Activated naive CD4-positive, alpha-beta T cell treated with anti-CD3 and anti-CD28 coated beads for 36 hours (primary cell): ENCODE measurements at regions not wholly inside any gene's neighbourhood (a gene's known extent, or its start where the extent isn't known, plus 50 kb on each side); places are given as distances from the start of the nearest gene placed in this dataset.
"Not testable (repeated sequence)": the region's sequence is repeated elsewhere in the genome, so short reads cannot be mapped to it uniquely, and the experiment has no call there.

ENCODE experiments used
- CTCF ChIA-PET: fragments of 350-600 bp; sonication (Branson Sonifier 250); formaldehyde crosslinking; loops from one replicate; lab custom pipeline; 2021; ENCODE audit warnings: antibody characterized with exemption; lab: Charles Lee
- DNase-seq: peaks from one replicate; pipeline ENCODE4 v3.0.0-alpha.2; 2020
- H3K27ac Mint-ChIP-seq: one replicate; pipeline ENCODE4 v1.8.0; 2021; ENCODE audit warnings: mild to moderate bottlenecking, mixed read lengths
- H3K27me3 Mint-ChIP-seq: one replicate; pipeline ENCODE4 v1.8.0; 2021; ENCODE audit warnings: low read depth, mixed read lengths
- H3K36me3 Mint-ChIP-seq: one replicate; pipeline ENCODE4 v1.8.0; 2021; ENCODE audit warnings: low read depth, mixed read lengths
- H3K4me1 Mint-ChIP-seq: one replicate; pipeline ENCODE4 v1.8.0; 2021; ENCODE audit warnings: low read depth, mixed read lengths
- H3K4me3 Mint-ChIP-seq: one replicate; pipeline ENCODE4 v1.8.0; 2021; ENCODE audit warnings: mild to moderate bottlenecking, moderate library complexity, mixed read lengths
- H3K9me3 Mint-ChIP-seq: one replicate; pipeline ENCODE4 v1.8.0; 2021; ENCODE audit warnings: mixed read lengths
- intact Hi-C: fragments of 100-400 bp; cut with micrococcal nuclease; formaldehyde crosslinking; loops from one replicate; pipeline ENCODE4 v1.15.1; 2023

GRCh38 chr5:124877501-124878146 is 131.2 kb upstream of the ZNF608 start:
- intact Hi-C loops: no loop called here
- H3K27ac Mint-ChIP-seq: no peak overlapping the region

GRCh38 chr5:124878583-124879342 is 132.3 kb upstream of the ZNF608 start:
- H3K4me3 Mint-ChIP-seq: no peak overlapping the region
- no peaks in the 10 kb centered on the region for H3K27me3 Mint-ChIP-seq
- H3K36me3 Mint-ChIP-seq: no peaks in the 10 kb centered on the region
- H3K4me1 Mint-ChIP-seq: no peaks in the 10 kb centered on the region
- no peaks in the 10 kb centered on the region for H3K9me3 Mint-ChIP-seq
- CTCF ChIA-PET: interaction anchor here (0.6 kb wide), 1 partner anchor 476 kb away, joined by 3 read pairs; no protein-coding TSS in a partner anchor
- DNase-seq: no peak
- no peak overlapping the region for H3K27ac Mint-ChIP-seq
- intact Hi-C loops: no loop called here

More at GRCh38 chr5:124877501-124878146, 131.2 kb upstream of the ZNF608 start:
- Mint-ChIP-seq H3K27me3 (no peaks in the 10 kb centered on the region), H3K9me3 (no peaks in the 10 kb centered on the region), H3K4me3 (no peak overlapping the region), H3K36me3 (no peaks in the 10 kb centered on the region), H3K4me1 (no peaks in the 10 kb centered on the region)
- no peak for DNase-seq
- CTCF ChIA-PET: interaction anchor here (0.6 kb wide), 1 partner anchor 475 kb away, joined by 3 read pairs; no protein-coding TSS in a partner anchor

GRCh38 chr5:124880903-124881697 is 134.7 kb upstream of the ZNF608 start:
- CTCF ChIA-PET: no interaction called here
- no peaks in the 10 kb centered on the region for H3K36me3 Mint-ChIP-seq
- no peaks in the 10 kb centered on the region for H3K27me3 Mint-ChIP-seq
- no peaks in the 10 kb centered on the region for H3K9me3 Mint-ChIP-seq
- H3K27ac Mint-ChIP-seq: no peak overlapping the region
- H3K4me3 Mint-ChIP-seq: no peak overlapping the region
- DNase-seq: no peak
- intact Hi-C loops: no loop called here
- no peaks in the 10 kb centered on the region for H3K4me1 Mint-ChIP-seq

GRCh38 chr5:124883681-124884080 is 137.2 kb upstream of the ZNF608 start:
- H3K4me3 Mint-ChIP-seq: no peak overlapping the region
- no peaks in the 10 kb centered on the region for H3K36me3 Mint-ChIP-seq
- DNase-seq: no peak
- intact Hi-C loops: no loop called here
- H3K27ac Mint-ChIP-seq: no peak overlapping the region
- H3K4me1 Mint-ChIP-seq: no peaks in the 10 kb centered on the region
- H3K9me3 Mint-ChIP-seq: no peaks in the 10 kb centered on the region
- H3K27me3 Mint-ChIP-seq: no peaks in the 10 kb centered on the region
- CTCF ChIA-PET: no interaction called here

GRCh38 chr5:124884114-124884513 is 137.7 kb upstream of the ZNF608 start:
- DNase-seq: no peak
- no peak overlapping the region for H3K27ac Mint-ChIP-seq
- H3K27me3 Mint-ChIP-seq: no peaks in the 10 kb centered on the region
- no peak overlapping the region for H3K4me3 Mint-ChIP-seq
- no peaks in the 10 kb centered on the region for H3K9me3 Mint-ChIP-seq
- H3K4me1 Mint-ChIP-seq: no peaks in the 10 kb centered on the region
- intact Hi-C loops: no loop called here
- CTCF ChIA-PET: no interaction called here
- H3K36me3 Mint-ChIP-seq: no peaks in the 10 kb centered on the region

- no peaks in the 10 kb centered on the region for H3K27me3 Mint-ChIP-seq
- H3K27ac Mint-ChIP-seq: no peak overlapping the region
- H3K36me3 Mint-ChIP-seq: no peaks in the 10 kb centered on the region
- no peak overlapping the region for H3K4me3 Mint-ChIP-seq
- no peaks in the 10 kb centered on the region for H3K9me3 Mint-ChIP-seq
- no peak for DNase-seq
- H3K4me1 Mint-ChIP-seq: no peaks in the 10 kb centered on the region
- intact Hi-C loops: no loop called here
- CTCF ChIA-PET: interaction anchor here (1.1 kb wide), 1 partner anchor 9 kb away, joined by 4 read pairs; no protein-coding TSS in a partner anchor
Observed at GRCh38 chr5:124885490-124885889, 139.1 kb upstream of the ZNF608 start.

GRCh38 chr5:124887223-124887622 is 140.8 kb upstream of the ZNF608 start:
- Mint-ChIP-seq H3K36me3 (no peaks in the 10 kb centered on the region), H3K27me3 (no peaks in the 10 kb centered on the region), H3K4me1 (no peaks in the 10 kb centered on the region), H3K9me3 (no peaks in the 10 kb centered on the region), H3K4me3 (no peak overlapping the region), H3K27ac (no peak overlapping the region)
- CTCF ChIA-PET: no interaction called here
- no peak for DNase-seq
- intact Hi-C loops: no loop called here

- intact Hi-C loops: no loop called here
- CTCF ChIA-PET: no interaction called here
- H3K4me1 Mint-ChIP-seq: no peaks in the 10 kb centered on the region
- no peaks in the 10 kb centered on the region for H3K36me3 Mint-ChIP-seq
- H3K9me3 Mint-ChIP-seq: peaks cover 3% of the 10 kb centered on the region
- H3K4me3 Mint-ChIP-seq: no peak overlapping the region
- H3K27me3 Mint-ChIP-seq: no peaks in the 10 kb centered on the region
- H3K27ac Mint-ChIP-seq: no peak overlapping the region
- no peak for DNase-seq
Observed at GRCh38 chr5:124888050-124888506, 141.6 kb upstream of the ZNF608 start.

GRCh38 chr5:124888622-124889485 is 142.4 kb upstream of the ZNF608 start:
- H3K27me3 Mint-ChIP-seq: no peaks in the 10 kb centered on the region
- H3K4me1 Mint-ChIP-seq: no peaks in the 10 kb centered on the region
- CTCF ChIA-PET: no interaction called here
- H3K27ac Mint-ChIP-seq: no peak overlapping the region
- DNase-seq: no peak
- H3K4me3 Mint-ChIP-seq: no peak overlapping the region
- peaks cover 3% of the 10 kb centered on the region for H3K9me3 Mint-ChIP-seq
- H3K36me3 Mint-ChIP-seq: no peaks in the 10 kb centered on the region
- intact Hi-C loops: no loop called here

- no peak for DNase-seq
- no peak overlapping the region for H3K27ac Mint-ChIP-seq
- H3K4me1 Mint-ChIP-seq: no peaks in the 10 kb centered on the region
- H3K36me3 Mint-ChIP-seq: no peaks in the 10 kb centered on the region
- CTCF ChIA-PET: no interaction called here
- H3K27me3 Mint-ChIP-seq: no peaks in the 10 kb centered on the region
- intact Hi-C loops: no loop called here
- H3K4me3 Mint-ChIP-seq: no peak overlapping the region
- H3K9me3 Mint-ChIP-seq: peaks cover 3% of the 10 kb centered on the region
Observed at GRCh38 chr5:124889486-124889825, 143.0 kb upstream of the ZNF608 start.

GRCh38 chr5:124889850-124890249 is 143.4 kb upstream of the ZNF608 start:
- no peaks in the 10 kb centered on the region for H3K4me1 Mint-ChIP-seq
- peaks cover 3% of the 10 kb centered on the region for H3K9me3 Mint-ChIP-seq
- H3K27ac Mint-ChIP-seq: no peak overlapping the region
- CTCF ChIA-PET: no interaction called here
- H3K36me3 Mint-ChIP-seq: no peaks in the 10 kb centered on the region
- no peak overlapping the region for H3K4me3 Mint-ChIP-seq
- intact Hi-C loops: no loop called here
- H3K27me3 Mint-ChIP-seq: no peaks in the 10 kb centered on the region
- DNase-seq: no peak

- CTCF ChIA-PET: not testable (repeated sequence)
Observed at GRCh38 chr5:124890442-124890841, 144.0 kb upstream of the ZNF608 start.

More at GRCh38 chr5:124890442-124890841, 144.0 kb upstream of the ZNF608 start:
- H3K27me3 Mint-ChIP-seq, H3K4me1 Mint-ChIP-seq, H3K9me3 Mint-ChIP-seq, H3K36me3 Mint-ChIP-seq, intact Hi-C loops, H3K27ac Mint-ChIP-seq, DNase-seq, H3K4me3 Mint-ChIP-seq: not testable (repeated sequence)
